NCI-H345 (cell line): ENCODE measurements at regions not wholly inside any gene's neighbourhood (a gene's known extent, or its start where the extent isn't known, plus 50 kb on each side); places are given as distances from the start of the nearest gene placed in this dataset.

ENCODE experiments used
- DNase-seq: peaks from one replicate; lab custom pipeline; 2025; lab: John Stamatoyannopoulos, UW

GRCh38 chrX:143800150-143800549 lies 79.6 kb upstream of the SPANXN2 start:
- DNase-seq = no peak

DNA sequence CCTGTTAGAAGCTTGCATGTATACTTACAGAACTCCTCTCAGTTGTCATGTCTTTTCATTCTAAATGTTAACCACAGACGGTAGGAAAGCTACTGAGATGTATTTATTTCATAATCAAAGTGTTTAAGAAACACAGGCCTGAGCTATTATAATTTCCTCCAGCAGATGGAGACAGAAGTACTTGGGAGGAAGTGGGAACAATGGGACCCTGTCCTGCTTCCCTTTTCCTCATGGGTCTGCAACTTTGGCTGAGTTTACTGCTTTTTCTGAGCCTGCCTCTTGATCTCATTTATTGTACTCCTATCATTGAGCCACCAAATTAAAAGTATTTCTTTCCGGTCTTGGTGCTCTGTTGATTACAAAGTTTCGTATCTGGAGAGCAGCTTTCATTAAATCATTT lies 67.7 kb upstream of the SPANXN2 start:
- peak; percentile 3 for DNase-seq

DNA sequence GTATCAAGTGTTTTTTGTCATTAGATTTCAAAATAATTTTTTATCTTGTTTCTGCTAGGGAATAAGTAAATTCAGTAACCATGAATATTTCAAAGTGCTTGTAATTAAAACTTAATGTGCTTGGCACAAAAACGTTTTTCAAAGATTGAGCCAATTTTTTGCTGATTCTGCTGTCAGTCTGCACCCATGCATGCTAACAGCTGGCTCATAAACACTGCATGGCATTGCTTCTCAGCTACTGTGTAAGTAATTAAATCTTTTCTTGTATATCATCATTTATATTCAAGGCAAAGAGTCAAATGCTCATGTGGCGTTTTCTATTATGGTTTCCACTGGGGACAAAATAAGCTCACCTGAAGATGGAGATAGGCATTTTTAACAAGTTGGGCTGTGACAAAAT lies 66.8 kb upstream of the SPANXN2 start:
- no peak for DNase-seq

DNA sequence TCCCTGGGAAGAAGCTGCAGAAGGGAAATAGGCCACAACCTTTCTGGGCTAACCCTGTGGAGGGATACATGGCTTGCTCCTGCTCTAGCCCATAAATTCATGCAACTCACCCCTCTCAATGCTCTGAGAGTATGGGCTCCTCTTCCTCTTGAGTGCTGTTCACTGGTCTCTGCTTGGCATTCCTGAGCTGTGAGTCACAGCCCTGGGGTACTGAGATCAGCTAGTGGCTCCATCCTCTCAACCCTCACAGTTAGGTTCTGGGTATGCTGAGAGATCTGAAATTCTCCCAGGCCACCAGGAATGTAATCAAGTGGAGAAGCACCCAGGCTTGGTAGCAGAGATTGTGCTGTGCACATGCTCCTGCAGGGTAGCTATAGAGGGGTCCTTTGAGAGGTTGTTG lies 60.6 kb upstream of the SPANXN2 start:
- no peak for DNase-seq
